Heart left ventricle (tissue), 16 donors: ENCODE measurements at regions not wholly inside any gene's neighbourhood (a gene's known extent, or its start where the extent isn't known, plus 50 kb on each side); places are given as distances from the start of the nearest gene placed in this dataset.
"Not testable (repeated sequence)": the region's sequence is repeated elsewhere in the genome, so short reads cannot be mapped to it uniquely, and the experiment has no call there.

Experiments used
- ATAC-seq, 4 donors: fragments of 200-7000 bp; cut with Tn5 transposase; one replicate each; pipeline ENCODE4 v1.9.1; 2020 to 2022; ENCODE audit warnings: moderate library complexity in 4 of 4, mild to moderate bottlenecking in 3 of 4, moderate number of reproducible peaks in 1 of 4
- DNase-seq, 5 donors: peaks; one replicate each; pipeline ENCODE4 v3.0.0-alpha.2; 2020
- H3K27ac ChIP-seq, 12 donors: fragments of 200-600 bp; sonication (generic) in 4 of 12; one replicate each; pipeline versions ENCODE4 v1.5.0 to v1.8.0; 2016 to 2022; ENCODE audit warnings: mild to moderate bottlenecking in 2 of 12
- H3K27me3 ChIP-seq, 9 donors: fragments of 200-600 bp; sonication (generic) in 2 of 9; one replicate each; pipeline versions ENCODE4 v1.5.1 to v1.8.0; 2016 to 2022; ENCODE audit warnings: mild to moderate bottlenecking in 3 of 9
- H3K36me3 ChIP-seq, 9 donors: fragments of 200-600 bp; sonication (generic) in 2 of 9; one replicate each; pipeline versions ENCODE4 v1.5.0 to v1.8.0; 2018 to 2022; ENCODE audit warnings: mild to moderate bottlenecking in 2 of 9
- H3K4me1 ChIP-seq, 12 donors: fragments of 200-600 bp; sonication (generic) in 4 of 12; one replicate each; pipeline versions ENCODE4 v1.5.0 to v1.8.0; 2016 to 2022; ENCODE audit warnings: mild to moderate bottlenecking in 3 of 12
- H3K4me3 ChIP-seq, 12 donors: fragments of 200-600 bp; sonication (generic) in 4 of 12; one replicate each; pipeline versions ENCODE4 v1.5.0 to v1.8.0; 2017 to 2022; ENCODE audit warnings: mild to moderate bottlenecking in 9 of 12, moderate library complexity in 4 of 12
- H3K9me3 ChIP-seq, 12 donors: fragments of 200-600 bp; sonication (generic) in 4 of 12; one replicate each; pipeline versions ENCODE4 v1.5.0 to v1.8.0; 2016 to 2022; ENCODE audit warnings: mild to moderate bottlenecking in 1 of 12
- POLR2A ChIP-seq, 2 donors: fragments of 450-650 bp; IDR thresholded peaks; one replicate each; pipeline ENCODE4 v1.6.1; 2017; ENCODE audit warnings: antibody characterized with exemption in 2 of 2, mild to moderate bottlenecking in 2 of 2, moderate library complexity in 2 of 2
- WGBS, 4 donors: extraction: QIAGEN DNeasy Blood & Tissue Kit in 2 of 4; methylation state at CpG; one replicate each; pipeline versions ENCODE4 v1.1.5 to v1.1.7; 2013 to 2018; 5-methylcytosine and 5-hydroxymethylcytosine counted together
- intact Hi-C, 10 donors: fragments of 100-400 bp; cut with DNase I; formaldehyde crosslinking; loops; one replicate each; pipeline versions ENCODE4 v1.11.1 to v1.14.2; 2022
- TF ChIP-seq, protein P1 (sequence below), 12 donors: fragments of 200-600 bp; sonication (generic) in 4 of 12; IDR thresholded peaks; one replicate each; pipeline versions ENCODE4 v1.5.0 to v1.8.0; 2018 to 2022; ENCODE audit warnings: antibody characterized with exemption in 12 of 12, mild to moderate bottlenecking in 5 of 12
- donor health status: ischemic (EF 13 %, LVEDD 7.1; RV severe dilation, severe dysfunction).
- donor health status: healthy with polysubstance abuse.
- donor health status: DM: no; HTN: yes; CAD: no.
- donor health status: DM: no; HTN: no; CAD: no.
- donor health status: ischemic (EF 25% LVEDD 6.9; RV normal size, moderate dysfunction).
- donor health status: ischemic (EF 25% LVEDD 5.7; RV mildly dilated, moderate dysfunction).
- donor health status: healthy.
- donor health status: DM: yes; HTN: yes; CAD: no.
- donor health status: ischemic (EF 35%, LVEDD 5.7; RV mildly dilated, moderate dysfunction).
- donor health status: nonischemic (EF 11% LVEDD 7.7; RV severe dilation, severe dysfunction).
- donor health status: DM: yes; HTN: yes; CAD: no.
- donor health status: PGD.
- donor health status: ischemic (EF 29% LVEDD 5.4; RV normal size, mild dysfunction).
- donor health status: nonischemic (EF 23%, LVEDD 6.1; RV moderate dilation, normal function).

DNA sequence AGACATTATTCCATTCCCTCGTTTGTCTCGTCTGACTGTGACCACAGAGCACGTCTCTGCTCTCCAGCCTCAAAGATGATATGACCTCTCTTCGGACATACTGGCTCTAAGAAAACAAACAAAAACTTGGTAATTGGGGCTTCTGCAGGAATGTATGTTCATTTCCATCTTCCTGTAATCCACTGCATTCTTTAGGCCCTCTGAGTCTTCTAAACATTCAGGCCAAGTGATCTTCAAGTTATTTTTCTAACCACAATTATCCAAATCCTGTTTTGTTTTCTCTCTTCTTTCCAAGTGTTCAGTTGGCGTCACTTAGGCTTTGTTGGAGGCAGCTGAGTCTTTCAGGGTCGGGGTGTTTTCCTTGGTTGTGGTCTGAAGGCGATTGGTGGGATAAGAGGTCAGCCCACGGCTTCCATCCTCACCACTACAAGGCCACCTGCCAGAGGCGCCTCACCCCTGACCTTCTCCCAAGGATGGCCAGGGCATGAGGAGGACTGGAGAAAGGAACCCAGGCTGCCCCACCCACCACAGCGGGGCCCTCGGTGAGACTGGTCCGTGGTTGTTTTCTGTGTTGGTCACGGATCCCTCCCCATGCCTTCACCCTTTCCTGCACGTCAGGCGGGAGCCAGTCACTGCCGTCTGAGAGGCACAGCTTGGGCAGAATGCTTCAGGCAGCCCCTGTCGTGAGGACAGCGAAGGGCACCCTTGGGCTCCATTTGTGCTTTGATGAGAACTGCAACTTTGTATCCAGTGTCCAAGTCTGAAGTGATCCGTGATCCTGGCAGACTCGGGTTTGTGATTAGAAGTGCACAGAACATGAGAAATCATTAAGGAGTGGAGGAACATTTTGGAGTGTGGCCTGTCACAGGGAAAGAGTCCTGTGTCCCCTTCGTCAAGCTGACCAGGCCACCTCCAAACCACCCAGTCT lies 88.6 kb upstream of the FHL2 start:
- Histone ChIP-seq H3K27me3 (no peaks in the 10 kb centered on the region), H3K4me1 (peaks cover 0 to 43% (median 7%) of the 10 kb centered on the region in 12 donors), H3K36me3 (no peaks in the 10 kb centered on the region), H3K27ac (peak overlapping the region; percentile 81 to 98 (median 88)), H3K9me3 (peaks cover 0 to 12% (median 3%) of the 10 kb centered on the region in 12 donors), H3K4me3 (peak overlapping the region in 1 of 12 donors; percentile 17)
- DNase-seq (peak; percentile 30 to 88 (median 79)), ATAC-seq (peak; percentile 61 to 81 (median 68))
- intact Hi-C loops: loop anchor here in 8 of 10 donors (1.0 to 5.0 kb wide), 8 partner anchors 27 to 55 kb away; no protein-coding TSS in a partner anchor
- no peak for TF ChIP-seq POLR2A (IDR thresholded peaks at IDR 0.05)
- TF ChIP-seq, protein P1, sequence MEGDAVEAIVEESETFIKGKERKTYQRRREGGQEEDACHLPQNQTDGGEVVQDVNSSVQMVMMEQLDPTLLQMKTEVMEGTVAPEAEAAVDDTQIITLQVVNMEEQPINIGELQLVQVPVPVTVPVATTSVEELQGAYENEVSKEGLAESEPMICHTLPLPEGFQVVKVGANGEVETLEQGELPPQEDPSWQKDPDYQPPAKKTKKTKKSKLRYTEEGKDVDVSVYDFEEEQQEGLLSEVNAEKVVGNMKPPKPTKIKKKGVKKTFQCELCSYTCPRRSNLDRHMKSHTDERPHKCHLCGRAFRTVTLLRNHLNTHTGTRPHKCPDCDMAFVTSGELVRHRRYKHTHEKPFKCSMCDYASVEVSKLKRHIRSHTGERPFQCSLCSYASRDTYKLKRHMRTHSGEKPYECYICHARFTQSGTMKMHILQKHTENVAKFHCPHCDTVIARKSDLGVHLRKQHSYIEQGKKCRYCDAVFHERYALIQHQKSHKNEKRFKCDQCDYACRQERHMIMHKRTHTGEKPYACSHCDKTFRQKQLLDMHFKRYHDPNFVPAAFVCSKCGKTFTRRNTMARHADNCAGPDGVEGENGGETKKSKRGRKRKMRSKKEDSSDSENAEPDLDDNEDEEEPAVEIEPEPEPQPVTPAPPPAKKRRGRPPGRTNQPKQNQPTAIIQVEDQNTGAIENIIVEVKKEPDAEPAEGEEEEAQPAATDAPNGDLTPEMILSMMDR (IDR thresholded peaks at IDR 0.05): peak in 1 of 12 donors; percentile 9
- 44 to 60% (median 51%) methylated on average over 16 to 21 of the region's 21 CpGs for WGBS, 4 donors

GRCh38 chr2:105486762-105487141 lies 87.9 kb upstream of the FHL2 start:
- ATAC-seq: no peak
- peaks cover 0 to 43% (median 7%) of the 10 kb centered on the region in 12 donors for H3K4me1 ChIP-seq
- H3K4me3 ChIP-seq: no peak overlapping the region
- intact Hi-C loops: loop anchor here in 4 of 10 donors (2.0 to 5.0 kb wide), 4 partner anchors 34 to 49 kb away; no protein-coding TSS in a partner anchor
- H3K9me3 ChIP-seq: peaks cover 0 to 6% (median 0%) of the 10 kb centered on the region in 12 donors
- WGBS, 4 donors: 76 to 87% (median 79%) methylated on average over 3 of the region's 3 CpGs
- TF ChIP-seq, protein P1 (IDR thresholded peaks at IDR 0.05): no peak
- TF ChIP-seq POLR2A (IDR thresholded peaks at IDR 0.05): no peak
- H3K36me3 ChIP-seq: no peaks in the 10 kb centered on the region
- DNase-seq: no peak
- H3K27me3 ChIP-seq: no peaks in the 10 kb centered on the region
- H3K27ac ChIP-seq: peak overlapping the region; percentile 81 to 98 (median 88)

DNA sequence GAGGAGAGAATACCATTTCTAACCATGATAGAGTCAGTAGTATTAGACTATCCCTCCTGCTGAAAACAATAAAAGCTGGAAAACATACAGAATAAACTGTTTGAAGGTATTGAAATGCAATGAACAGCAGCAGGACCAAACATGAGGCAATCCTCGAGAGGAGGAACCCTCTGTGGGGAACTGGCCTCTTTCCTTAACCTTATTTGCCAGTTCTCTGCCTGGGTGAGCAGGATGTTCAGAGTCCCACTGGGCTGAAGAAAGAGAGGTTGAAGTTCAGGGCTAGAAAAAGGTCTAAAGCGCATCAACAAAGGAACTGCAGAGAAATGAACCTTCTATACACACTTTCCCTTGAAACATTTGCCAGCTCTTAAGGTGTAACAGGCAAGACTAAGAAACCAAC lies 79.8 kb upstream of the FHL2 start:
- DNase-seq (no peak), ATAC-seq (no peak)
- H3K9me3 ChIP-seq: no peaks in the 10 kb centered on the region
- no peak overlapping the region for H3K4me3 ChIP-seq
- H3K27ac ChIP-seq: no peak overlapping the region
- no peaks in the 10 kb centered on the region for H3K4me1 ChIP-seq
- WGBS, 4 donors: 79 to 87% (median 83%) methylated on average over 2 of the region's 2 CpGs
- TF ChIP-seq POLR2A (IDR thresholded peaks at IDR 0.05): no peak
- TF ChIP-seq, protein P1 (IDR thresholded peaks at IDR 0.05): no peak
- no peaks in the 10 kb centered on the region for H3K36me3 ChIP-seq
- intact Hi-C loops: loop anchor here in 3 of 10 donors (5.0 kb wide), 1 partner anchor 36 kb away; no protein-coding TSS in a partner anchor
- H3K27me3 ChIP-seq: no peaks in the 10 kb centered on the region

- not testable (repeated sequence) for DNase-seq, H3K4me3 ChIP-seq, H3K9me3 ChIP-seq, H3K4me1 ChIP-seq, H3K36me3 ChIP-seq, H3K27me3 ChIP-seq, H3K27ac ChIP-seq, ATAC-seq
- intact Hi-C loops: loop anchor here in 3 of 10 donors (5.0 kb wide), 1 partner anchor 35 kb away; no protein-coding TSS in a partner anchor
- WGBS, 4 donors: 94 to 96% (median 95%) methylated on average over 10 of the region's 10 CpGs
Observed at GRCh38 chr2:105477050-105477620, 78.3 kb upstream of the FHL2 start.
